Posterior vena cava (tissue), 2 donors: ENCODE measurements at regions not wholly inside any gene's neighbourhood (a gene's known extent, or its start where the extent isn't known, plus 50 kb on each side); places are given as distances from the start of the nearest gene placed in this dataset.
"Not testable (repeated sequence)": the region's sequence is repeated elsewhere in the genome, so short reads cannot be mapped to it uniquely, and the experiment has no call there.

Experiments
- DNase-seq: peaks from one replicate; pipeline ENCODE4 v3.0.0-alpha.2; 2020; ENCODE audit warnings: low spot score
- intact Hi-C, 2 donors: fragments of 100-400 bp; cut with DNase I; formaldehyde crosslinking; loops; one replicate each; pipeline versions ENCODE4 v1.14.1 to v1.14.2; 2022 to 2023
- donor health status: DM: yes; HTN: yes; CAD: no.
- donor health status: DM: yes; HTN: yes; CAD: no.

DNA sequence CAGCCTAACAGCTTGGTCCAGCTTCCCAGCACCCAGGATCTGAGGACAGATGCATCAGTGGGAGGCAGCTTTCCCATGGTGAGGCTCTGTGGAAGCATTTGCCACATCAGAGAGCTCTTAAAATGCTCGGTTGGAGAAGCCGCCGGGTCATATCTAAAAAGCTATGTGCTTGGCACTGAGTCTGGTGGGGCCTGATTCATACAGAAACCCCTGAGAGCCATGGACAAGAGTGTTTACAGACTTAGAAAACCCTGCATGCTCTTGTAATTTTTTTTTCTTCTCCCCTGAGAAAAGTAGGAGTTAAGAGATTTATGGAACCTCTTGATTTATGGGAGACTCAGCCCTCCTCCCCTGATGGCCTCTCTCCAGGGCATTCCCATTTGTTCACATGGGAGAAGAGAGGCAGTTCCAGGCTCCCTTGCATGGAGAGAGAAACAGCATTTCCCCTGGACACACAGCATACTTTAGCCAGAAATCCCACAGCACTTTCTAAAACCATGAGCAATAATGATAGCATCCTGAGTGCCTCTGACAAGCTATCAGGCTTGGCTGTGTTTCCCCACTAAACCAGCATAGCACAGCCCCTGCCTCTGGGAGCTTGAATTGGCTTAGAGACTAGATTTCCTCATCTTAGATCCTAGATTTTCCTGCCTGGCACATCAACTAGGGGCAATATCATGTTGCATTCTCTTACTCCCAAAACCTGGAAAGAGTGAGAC is 322.1 kb upstream of the AUTS2 start:
- DNase-seq: no peak
- intact Hi-C loops: no loop called here

DNA sequence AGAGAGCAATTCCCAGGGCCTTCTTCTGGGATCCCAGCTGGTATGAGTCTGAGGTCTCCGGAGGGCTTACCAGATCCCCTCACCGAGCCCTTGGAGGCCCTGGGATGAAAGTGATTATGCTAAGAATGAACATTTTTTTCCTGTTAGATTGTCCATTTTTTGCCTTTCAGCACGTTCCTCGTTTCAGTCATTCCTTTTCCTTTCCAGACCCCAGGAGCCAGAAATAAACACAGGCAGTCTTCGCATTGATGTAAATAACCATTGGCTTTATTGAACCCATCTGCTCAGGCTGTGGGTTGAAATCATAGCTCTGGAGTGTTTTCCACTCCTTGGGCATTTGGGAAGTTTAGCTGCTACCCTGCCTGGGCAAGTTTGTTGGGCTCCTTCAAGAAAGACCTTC is 320.9 kb upstream of the AUTS2 start:
- no peak for DNase-seq
- intact Hi-C loops: no loop called here

DNA sequence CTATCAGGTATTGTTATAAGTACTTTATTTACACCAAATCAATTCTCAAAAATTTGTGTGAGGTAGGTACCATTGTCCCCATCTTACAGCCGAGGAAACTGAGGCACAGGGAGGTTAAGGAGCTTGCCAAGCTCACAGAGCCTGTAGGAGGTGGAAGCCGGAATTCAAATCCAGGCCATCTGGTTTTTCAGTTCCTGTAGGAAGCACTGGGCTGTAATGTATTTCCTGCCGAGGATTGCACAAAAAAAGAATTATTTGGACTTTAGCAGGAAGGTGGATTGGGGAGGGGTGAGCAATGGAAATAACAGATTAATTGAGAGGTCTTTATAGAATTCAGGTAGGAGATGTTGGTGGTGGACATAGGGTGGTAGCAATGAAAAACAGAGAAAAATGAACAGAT is 315.3 kb upstream of the AUTS2 start:
- intact Hi-C loops: no loop called here
- no peak for DNase-seq

DNA sequence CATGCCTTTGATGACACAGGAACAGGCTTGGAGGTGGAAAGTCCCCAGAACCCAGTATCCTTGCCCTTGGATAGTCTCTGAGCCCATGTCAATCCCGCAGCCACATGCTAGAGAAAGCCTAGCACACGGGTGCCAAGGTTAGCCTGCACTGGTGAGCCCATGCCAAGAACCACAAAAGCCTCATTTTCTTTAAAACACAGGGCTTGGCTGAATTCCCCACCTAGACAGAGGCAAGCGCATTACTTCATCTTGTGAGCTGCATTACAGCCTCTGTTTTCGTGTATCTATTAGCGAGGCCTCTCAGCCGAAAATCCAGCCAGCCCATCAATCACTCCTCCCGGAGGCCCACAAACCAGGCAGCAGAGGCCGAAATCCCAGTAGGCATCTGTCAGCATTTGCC is 314.9 kb upstream of the AUTS2 start:
- intact Hi-C loops: no loop called here
- no peak for DNase-seq

DNA sequence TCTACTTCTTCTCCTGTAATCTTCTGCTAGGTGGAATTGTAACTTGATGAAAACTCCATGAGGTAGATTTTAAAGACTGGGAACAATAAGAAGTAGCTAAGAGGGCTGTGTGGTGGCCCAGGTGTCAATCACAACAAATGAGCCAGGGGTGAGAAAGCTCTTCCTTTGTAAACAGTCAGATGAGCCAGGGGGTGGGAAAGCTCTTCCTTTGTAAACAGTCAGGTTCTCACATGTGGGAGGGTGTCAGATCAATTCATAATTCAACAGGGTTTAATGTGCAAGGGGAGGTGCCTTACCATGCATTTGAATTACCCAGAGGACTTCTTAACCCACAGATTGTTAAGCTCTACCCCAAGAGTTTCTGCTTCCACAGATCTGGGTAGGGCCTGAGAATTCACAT is 312.4 kb upstream of the AUTS2 start:
- DNase-seq: no peak
- intact Hi-C loops: no loop called here

DNA sequence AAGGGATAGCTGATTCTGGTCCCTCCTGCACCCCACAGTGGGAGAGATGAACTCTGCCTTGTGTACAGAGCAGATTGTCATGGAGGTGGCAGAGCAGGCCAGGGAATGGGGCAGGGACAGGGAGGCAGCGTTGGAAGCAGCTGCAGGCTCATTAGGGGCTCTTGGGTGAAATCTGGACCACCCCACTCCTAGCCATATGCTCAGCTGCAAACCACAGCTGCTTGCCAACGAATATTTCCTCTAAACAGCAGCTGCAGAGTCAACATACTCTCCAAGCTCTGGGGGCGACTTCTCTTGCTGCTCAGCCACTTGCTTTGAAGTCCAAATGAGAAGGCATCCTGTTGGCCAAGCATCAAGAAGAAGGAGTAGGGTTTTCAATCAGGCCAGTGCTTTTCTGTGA is 302.3 kb upstream of the AUTS2 start:
- intact Hi-C loops: no loop called here

DNA sequence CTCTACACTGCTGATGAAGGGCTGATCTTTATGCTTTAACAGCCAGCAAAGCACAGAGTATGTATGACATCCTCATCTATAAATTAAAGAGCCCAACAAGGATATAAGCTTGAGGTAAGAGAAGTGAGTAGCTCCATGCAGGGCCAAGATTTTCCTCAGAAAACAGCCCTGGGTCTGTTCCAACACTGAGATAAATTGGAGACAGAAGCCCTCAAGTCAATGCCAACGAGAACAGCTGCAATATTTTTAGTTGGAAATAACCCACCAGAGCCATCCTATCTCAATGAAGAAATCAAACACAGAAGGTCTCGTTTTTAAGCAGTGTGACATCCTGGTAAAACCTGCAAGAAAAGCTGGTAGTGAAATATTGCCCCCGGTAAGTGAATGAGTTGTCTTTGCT is 297.0 kb upstream of the AUTS2 start:
- no peak for DNase-seq

More for the DNA sequence above, 302.3 kb upstream of the AUTS2 start:
- no peak for DNase-seq

DNA sequence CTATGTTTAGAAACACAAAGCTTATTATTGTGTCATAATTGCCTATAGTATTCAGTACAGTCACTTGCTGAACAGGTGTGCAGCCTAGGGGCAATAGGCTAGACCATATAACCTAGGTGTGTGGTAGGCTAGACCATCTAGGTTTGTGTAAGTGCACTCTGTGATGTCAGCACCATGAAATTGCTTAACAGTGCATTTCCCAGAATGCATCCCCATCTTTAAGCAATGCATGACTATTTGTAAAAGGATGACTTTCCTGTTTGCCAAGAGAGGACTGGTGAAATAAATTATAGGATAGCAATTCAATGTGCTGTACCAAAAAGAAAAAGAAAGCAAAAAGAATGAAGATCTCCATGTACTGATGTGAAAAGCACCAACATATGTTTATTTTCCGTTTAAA is 288.7 kb upstream of the AUTS2 start:
- DNase-seq: no peak
- intact Hi-C loops: no loop called here

More for the DNA sequence above, 297.0 kb upstream of the AUTS2 start:
- intact Hi-C loops: no loop called here

DNA sequence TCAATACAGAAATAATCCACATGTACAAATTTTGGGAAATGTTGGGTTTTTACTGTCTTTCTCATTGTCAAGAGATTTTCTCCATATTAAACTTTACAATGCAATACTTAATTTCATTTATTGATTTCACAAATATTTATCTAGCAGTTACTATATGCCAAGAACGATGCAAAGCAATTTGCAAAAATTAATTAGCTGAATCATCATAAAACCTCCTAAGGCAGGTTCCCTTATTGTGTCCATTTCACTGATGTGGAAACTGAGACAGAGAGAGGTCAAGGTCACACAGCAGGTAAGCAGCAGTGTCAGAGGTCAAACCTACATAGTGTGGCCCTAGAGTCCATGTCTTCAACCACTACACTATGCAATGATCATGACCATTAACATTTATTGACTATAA is 286.8 kb upstream of the AUTS2 start:
- no peak for DNase-seq
- intact Hi-C loops: no loop called here

DNA sequence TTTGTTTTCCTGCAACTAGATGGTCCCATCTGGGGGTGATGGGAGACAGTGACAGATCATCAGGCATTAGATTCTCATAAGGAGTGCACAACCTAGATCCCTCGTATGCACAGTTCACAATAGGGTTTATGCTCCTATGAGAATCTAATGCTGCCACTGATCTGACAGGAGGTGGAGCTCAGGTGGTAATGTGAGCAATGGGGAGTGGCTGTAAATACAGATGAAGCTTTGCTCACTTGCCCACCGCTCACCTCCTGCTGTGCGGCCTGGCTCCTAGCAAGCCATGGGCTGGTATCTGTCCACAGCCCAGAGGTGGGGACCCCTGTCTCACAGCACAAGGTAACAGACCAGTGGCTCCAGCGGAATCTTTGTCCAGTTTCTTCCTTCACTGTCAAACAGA is 284.4 kb upstream of the AUTS2 start:
- intact Hi-C loops, DNase-seq: not testable (repeated sequence)

DNA sequence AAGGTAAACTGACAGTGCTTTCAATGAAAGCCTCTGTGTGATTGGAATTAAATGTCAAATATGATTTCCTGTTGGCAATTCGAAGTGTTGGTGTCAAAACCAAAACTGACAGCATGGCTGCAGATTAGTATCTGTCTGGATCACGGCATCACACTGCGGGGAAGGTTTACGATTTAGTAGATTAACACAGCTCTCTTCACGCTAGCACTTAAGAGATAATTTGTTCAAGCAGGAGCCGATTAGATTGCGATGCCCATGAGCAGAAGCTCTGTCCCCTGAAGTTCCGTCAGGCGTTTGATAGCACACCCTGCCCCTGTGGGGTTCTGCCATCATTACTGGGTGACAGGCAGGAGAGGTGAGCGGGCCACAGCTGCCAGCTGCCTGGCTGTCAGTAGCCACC is 279.5 kb upstream of the AUTS2 start:
- intact Hi-C loops: no loop called here
- no peak for DNase-seq

DNA sequence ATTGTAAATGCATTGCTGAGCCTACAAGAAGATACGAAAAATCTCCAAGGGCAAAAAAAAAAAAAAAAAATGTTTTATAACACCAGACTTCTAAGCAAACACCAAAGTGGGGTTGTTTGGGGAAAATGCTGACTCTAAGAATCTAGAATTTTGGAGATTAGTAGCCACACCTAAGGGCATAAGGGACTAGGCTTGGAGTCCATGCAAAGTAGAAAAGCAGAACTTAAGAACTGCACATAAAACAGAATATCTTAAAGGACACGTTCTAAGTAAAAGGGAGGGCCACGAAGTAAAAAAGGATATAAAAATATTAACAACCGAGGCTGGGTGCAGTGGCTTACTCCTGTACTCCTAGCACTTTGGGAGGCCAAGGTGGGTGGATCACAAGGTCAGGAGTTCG is 269.8 kb upstream of the AUTS2 start:
- DNase-seq: no peak

DNA sequence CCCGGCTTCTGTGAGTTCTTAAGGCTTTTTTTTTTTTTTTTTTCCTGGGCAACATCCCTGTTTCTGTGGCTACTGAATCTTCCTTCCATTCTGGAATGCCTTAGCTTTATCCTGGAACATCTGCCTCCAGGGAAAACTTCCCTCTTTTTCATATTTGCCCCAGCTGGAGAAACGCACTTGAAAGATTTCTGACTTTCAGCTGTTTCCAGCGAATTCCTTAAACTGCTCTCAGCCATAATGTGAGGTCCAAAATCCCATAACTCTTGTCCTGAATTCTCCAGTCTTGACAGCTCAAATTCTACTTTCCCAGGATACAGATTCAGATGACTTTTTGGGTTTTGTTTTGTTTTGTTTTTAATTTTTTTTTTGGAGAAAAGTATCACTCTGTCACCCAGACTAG is 263.6 kb upstream of the AUTS2 start:
- intact Hi-C loops: no loop called here
- no peak for DNase-seq

More for the DNA sequence above, 269.8 kb upstream of the AUTS2 start:
- intact Hi-C loops: no loop called here

DNA sequence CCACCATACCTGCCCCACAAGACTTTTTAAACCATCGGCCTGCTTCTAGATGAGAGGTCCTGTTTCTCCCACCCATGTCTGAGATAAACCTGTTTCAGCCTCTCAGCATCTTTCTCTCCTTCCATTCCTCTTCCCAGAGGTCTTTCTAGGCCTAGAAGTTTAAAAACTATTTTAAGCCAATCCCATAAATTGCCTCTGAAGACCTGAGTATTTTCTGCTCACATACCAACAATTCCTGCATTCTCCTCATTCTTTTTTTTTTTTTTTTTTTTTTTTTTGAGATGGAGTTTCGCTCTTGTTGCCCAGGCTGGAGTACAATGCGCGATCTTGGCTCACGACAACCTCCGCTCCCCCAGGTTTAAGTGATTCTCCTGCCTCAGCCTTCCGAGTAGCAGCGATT is 262.9 kb upstream of the AUTS2 start:
- intact Hi-C loops: no loop called here
- DNase-seq: no peak

DNA sequence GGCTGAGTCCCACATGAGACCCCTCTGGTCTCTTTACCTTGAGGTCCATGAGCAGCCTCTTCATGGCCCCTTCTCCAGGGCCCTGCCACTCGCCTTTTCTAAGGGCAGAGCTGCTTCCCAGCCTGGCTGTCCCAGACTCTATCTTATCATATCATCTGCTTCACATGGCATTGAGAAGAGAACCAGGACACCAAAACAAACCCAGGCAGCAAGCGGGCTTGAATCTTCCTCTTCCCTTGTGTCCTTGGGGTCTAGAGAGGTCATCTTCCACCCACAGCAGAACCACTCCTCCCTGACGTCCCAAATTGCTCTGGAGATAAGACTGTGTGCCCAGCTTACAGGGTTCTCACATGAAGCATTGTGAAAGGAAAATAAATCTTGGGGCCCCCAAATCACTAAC is 261.3 kb upstream of the AUTS2 start:
- DNase-seq: no peak
- intact Hi-C loops: no loop called here

DNA sequence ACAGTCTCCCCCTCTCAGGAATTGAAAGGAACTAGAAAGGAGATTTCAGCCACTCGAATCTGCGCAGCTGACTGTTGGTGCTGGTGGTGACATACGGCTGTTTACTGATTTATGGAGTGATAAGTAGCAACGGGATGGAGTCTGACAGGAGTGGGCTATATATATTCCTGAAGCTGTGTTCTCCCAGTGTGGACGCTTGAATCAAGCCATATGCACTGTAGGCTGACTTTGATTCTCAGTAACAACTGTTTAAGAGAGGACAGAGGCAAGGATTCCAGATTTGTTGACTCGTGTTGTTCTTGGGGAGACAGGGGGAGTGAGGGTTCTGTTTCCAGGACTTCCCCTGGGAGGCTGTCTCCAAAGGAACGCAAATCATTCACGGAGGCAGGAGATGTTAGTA is 260.1 kb upstream of the AUTS2 start:
- intact Hi-C loops: no loop called here
- DNase-seq: no peak

DNA sequence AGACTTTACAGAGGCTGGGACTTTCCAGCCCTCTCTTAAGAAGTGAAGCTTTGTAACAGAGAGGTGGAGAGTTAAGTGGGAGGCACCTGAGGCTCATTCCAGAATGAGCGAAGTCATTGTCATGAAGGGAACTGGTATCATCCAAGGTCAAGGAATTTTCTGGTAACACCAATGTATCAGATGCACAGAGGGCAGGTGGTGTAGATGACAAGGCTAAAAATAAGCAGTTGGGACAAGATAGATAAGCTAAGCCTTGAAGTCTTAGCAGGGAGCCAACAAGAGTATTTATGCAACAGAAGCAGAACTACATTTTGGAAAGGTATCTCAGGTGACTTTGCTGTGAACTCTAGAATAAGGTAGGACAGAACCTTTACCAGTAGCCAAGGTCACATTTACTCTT is 257.0 kb upstream of the AUTS2 start:
- intact Hi-C loops: no loop called here
- no peak for DNase-seq

DNA sequence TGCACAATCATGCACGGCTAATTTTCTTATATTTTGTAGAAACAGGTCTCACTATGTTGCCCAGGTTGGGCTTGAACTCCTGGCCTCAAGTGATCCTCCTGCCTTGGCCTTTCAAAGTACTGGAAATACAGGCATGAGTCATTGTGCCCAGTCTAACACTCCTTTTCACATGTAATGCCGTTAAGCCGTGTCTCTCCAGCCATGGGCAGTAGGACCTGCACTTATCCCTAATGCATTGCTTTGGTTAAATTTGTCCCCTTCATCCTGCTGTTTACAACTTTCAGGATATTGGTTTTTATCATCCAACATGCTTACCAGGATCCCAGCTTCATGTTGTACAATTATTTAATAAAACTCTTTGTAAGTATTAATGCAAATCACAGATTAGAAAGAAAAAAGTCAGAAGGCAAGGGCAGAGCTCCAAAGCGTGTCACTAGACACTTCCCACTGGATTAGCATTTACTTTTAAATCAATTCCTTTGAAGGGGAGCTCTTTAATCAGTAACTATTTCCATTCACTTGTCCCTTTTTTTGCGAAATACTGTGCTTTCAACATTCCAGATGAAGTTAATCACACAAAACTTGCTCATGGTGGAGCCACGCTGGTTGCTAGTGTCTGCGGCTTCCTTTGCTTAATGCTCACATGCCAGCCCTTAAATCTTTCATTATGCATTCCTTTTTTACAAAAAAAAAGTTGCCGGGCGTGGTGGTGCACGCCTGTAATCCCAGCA is 256.0 kb upstream of the AUTS2 start:
- intact Hi-C loops: no loop called here
- no peak for DNase-seq

DNA sequence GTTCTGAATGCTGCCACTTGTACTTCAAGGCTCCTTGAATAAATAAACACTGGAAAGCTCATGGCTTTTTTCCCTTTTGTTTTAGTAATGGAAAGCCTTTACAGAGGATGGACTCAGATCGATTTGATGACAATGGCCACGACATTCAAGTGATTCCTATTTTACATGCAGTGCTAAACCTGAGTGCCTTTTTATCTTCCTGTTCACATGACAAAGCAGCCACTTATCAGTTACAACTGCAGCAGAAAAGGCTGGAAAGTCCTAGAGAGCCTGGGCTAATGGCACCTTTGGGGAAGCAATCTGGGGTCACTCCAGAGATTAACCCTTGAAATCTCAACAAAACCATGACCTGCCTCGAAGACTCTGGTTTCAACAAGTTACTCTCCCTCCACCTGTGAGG is 249.0 kb upstream of the AUTS2 start:
- DNase-seq: no peak
- intact Hi-C loops: no loop called here

DNA sequence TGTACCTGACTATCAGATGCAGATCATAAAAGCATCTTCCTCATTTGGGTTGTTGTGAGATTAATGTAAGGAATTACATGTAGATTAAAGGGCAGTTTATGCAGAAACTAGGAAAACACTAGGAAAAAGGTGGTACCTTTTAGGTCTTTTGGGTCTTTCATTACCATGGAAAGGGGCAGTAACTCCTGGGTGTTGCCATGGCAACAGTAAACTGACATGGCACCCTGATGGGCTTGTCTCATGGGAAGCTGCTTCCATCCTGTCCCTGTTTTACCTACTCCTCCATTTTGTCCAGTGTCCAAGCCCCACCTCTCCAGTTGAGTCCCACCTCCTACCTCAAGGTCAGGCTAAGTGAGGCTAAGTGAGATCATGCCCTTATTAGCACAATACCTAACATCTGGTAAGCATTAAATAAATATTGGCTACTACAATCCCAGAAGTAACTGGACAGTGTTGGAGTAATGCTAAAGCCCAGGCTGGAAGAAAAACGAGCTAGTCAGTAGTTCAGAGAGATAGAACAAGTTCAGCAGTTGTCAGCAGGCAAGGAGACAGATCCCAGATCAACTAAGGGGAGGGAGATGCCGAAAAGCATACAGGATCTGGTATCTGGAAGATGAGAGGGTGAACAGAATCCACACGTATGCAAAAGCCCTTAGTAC is 240.0 kb upstream of the AUTS2 start:
- intact Hi-C loops: no loop called here

More for the DNA sequence above, 240.0 kb upstream of the AUTS2 start:
- DNase-seq: no peak
